T-cell (primary cell): ENCODE measurements at regions not wholly inside any gene's neighbourhood (a gene's known extent, or its start where the extent isn't known, plus 50 kb on each side); places are given as distances from the start of the nearest gene placed in this dataset.
A peak's percentile ranks its signal among the peaks of the same experiment; 100 is the strongest.
"Not testable (repeated sequence)": the region's sequence is repeated elsewhere in the genome, so short reads cannot be mapped to it uniquely, and the experiment has no call there.

Experiments used
- ATAC-seq, 4 experiments: fragments of 200-7000 bp in 3 of 4; fragments of 150-1000 bp in 1 of 4; cut with Tn5 transposase; replicated peaks in 1 of 4; 1 replicate in 3 of 4; 2 replicates in 1 of 4; pipeline ENCODE4 v1.10.0; 2021; ENCODE audit warnings: moderate library complexity in 3 of 4, mild to moderate bottlenecking in 2 of 4, moderate number of reproducible peaks in 1 of 4
- CTCF ChIA-PET, 2 donors: fragments of 300-600 bp; sonication (Branson Sonifier 250); formaldehyde crosslinking; loops; one replicate each; lab custom pipeline; 2022; ENCODE audit warnings: antibody characterized with exemption in 2 of 2; lab: Charles Lee
- POLR2A ChIA-PET, 2 donors: fragments of 300-600 bp; sonication (Branson Sonifier 250); formaldehyde crosslinking; loops; one replicate each; lab custom pipeline; 2022; ENCODE audit warnings: antibody characterized with exemption in 2 of 2; lab: Charles Lee
- DNase-seq, 35 experiments: peaks; one replicate each; pipeline versions ENCODE4 v3.0.0 to v3.0.0-alpha.2; 2013 to 2023
- H3K27ac ChIP-seq: one replicate; pipeline ENCODE4 v1.5.1; 2013; ENCODE audit warnings: low read length
- H3K27me3 ChIP-seq, 2 experiments: replicated peaks in 1 of 2; 1 replicate in 1 of 2; 2 replicates in 1 of 2; pipeline versions ENCODE4 v1.6.1 to v1.7.0; 2013; ENCODE audit warnings: low read length in 1 of 2, mixed read lengths in 1 of 2; ENCODE audit not compliant: control insufficient read depth in 2 of 2, insufficient read depth in 2 of 2; ENCODE audit errors: extremely low read depth in 1 of 2
- H3K36me3 ChIP-seq, 2 donors: 1 replicate in 1 of 2; 2 replicates in 1 of 2; pipeline versions ENCODE4 v1.6.1 to v1.7.0; 2013; ENCODE audit warnings: low read length in 1 of 2; ENCODE audit not compliant: control insufficient read depth in 2 of 2, insufficient read depth in 1 of 2; ENCODE audit errors: extremely low read depth in 1 of 2
- H3K4me1 ChIP-seq, 2 experiments: 1 replicate in 1 of 2; 2 replicates in 1 of 2; pipeline versions ENCODE4 v1.6.1 to v1.7.0; 2013; ENCODE audit warnings: low read length in 2 of 2, mixed read lengths in 1 of 2; ENCODE audit not compliant: insufficient read depth in 2 of 2, control insufficient read depth in 1 of 2; ENCODE audit errors: extremely low read depth in 1 of 2
- H3K4me3 ChIP-seq, 2 donors: 1 replicate in 1 of 2; 2 replicates in 1 of 2; pipeline versions ENCODE4 v1.5.1 to v1.7.0; 2013; ENCODE audit warnings: mild to moderate bottlenecking in 2 of 2, low read length in 1 of 2, moderate library complexity in 1 of 2; ENCODE audit not compliant: control insufficient read depth in 1 of 2; ENCODE audit errors: extremely low read depth in 1 of 2
- H3K9me3 ChIP-seq: 2 replicates; pipeline ENCODE4 v1.7.0; 2013
- H3K27ac Mint-ChIP-seq, 2 donors: one replicate each; pipeline ENCODE4 v1.8.0; 2020 to 2021; ENCODE audit warnings: mild to moderate bottlenecking in 2 of 2, mixed read lengths in 2 of 2
- H3K27me3 Mint-ChIP-seq, 2 donors: one replicate each; pipeline ENCODE4 v1.8.0; 2021 to 2022; ENCODE audit warnings: mixed read lengths in 2 of 2
- H3K36me3 Mint-ChIP-seq: one replicate; pipeline ENCODE4 v1.8.0; 2021; ENCODE audit warnings: mixed read lengths
- H3K4me1 Mint-ChIP-seq, 3 donors: one replicate each; pipeline ENCODE4 v1.8.0; 2020 to 2022; ENCODE audit warnings: mixed read lengths in 3 of 3, mild to moderate bottlenecking in 1 of 3
- H3K4me3 Mint-ChIP-seq, 3 donors: one replicate each; pipeline ENCODE4 v1.8.0; 2020 to 2022; ENCODE audit warnings: mild to moderate bottlenecking in 3 of 3, mixed read lengths in 3 of 3, moderate library complexity in 3 of 3
- H3K9me3 Mint-ChIP-seq, 3 donors: one replicate each; pipeline ENCODE4 v1.8.0; 2020 to 2022; ENCODE audit warnings: mixed read lengths in 3 of 3
- WGBS: methylation state at CpG from one replicate; pipeline ENCODE4 v1.1.5; 2013; ENCODE audit warnings: missing lambda C conversion rate; ENCODE audit not compliant: insufficient coverage; 5-methylcytosine and 5-hydroxymethylcytosine counted together

DNA sequence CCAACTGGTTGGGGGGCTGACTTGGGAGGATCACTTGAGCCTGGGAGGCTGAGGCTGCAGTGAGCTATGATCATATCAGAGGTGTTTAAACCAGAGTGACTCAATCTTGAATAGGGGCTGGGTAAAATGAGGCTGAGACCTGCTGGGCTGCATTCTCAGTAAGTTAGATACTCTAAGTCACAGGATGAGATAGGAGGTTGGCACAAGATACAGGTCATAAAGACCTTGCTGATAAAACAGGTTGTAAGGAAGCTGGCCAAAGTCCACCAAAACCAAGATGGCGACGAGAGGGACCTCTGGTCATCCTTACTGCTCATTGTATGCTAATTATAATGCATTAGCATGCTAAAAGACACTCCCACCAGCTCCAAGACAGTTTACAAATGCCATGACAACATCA, 71.1 kb upstream of the BNIP2 start:
- H3K27me3 ChIP-seq, H3K27ac ChIP-seq, H3K36me3 ChIP-seq, H3K36me3 Mint-ChIP-seq, H3K9me3 Mint-ChIP-seq, DNase-seq, H3K27me3 Mint-ChIP-seq, POLR2A ChIA-PET, H3K9me3 ChIP-seq, H3K4me3 Mint-ChIP-seq, H3K4me3 ChIP-seq, ATAC-seq, H3K4me1 Mint-ChIP-seq, H3K27ac Mint-ChIP-seq, H3K4me1 ChIP-seq: not testable (repeated sequence)
- CTCF ChIA-PET: interaction anchor here in 1 of 2 donors (0.7 kb wide), 1 partner anchor 566 kb away, joined by 4 read pairs; no protein-coding TSS in a partner anchor
- no CpG with 5 or more reads among the region's 2 CpGs for WGBS

DNA sequence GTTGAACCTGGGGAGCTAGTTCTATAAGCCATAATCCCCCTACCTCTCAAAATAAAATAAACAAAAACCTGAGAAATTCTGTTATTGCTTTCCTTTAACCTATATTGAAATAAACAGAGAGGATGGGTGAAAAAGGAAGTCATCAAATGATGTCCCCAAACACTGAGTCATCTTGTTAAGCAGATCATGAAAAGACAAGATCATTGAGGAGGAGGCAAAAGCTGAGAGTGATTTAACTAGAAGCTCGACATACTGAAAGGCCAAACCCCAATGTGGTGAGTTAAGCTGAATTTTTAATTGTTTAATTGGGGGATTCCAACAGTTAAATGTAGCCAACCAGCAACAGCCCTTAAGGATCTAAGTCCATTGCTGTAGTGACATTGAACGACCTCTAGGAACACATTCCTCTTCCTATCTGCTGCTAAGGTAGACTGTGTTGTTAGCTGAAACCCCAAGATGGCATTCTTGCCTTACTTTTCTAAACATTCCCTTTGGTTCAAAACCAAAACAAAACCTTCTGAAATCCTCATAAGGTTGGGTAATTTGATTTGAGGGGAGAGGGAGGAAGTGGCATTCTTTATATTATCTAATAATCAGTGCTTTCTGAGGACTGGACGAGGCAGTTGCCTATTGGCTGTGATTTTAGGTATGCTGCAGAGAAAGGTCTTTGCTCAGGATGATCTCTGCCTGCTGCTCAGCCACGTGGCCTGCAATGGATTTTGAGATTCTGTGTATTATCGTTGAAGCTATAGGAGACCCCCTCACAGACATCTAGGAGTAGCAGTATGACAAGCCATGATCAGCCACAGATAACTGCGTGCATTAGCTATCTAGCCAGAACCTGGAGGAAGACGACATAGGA, 62.7 kb upstream of the BNIP2 start:
- Histone ChIP-seq H3K9me3 (no peaks in the 10 kb centered on the region), H3K4me3 (no peak overlapping the region), H3K27ac (no peak overlapping the region), H3K27me3 (peaks cover 0 to 2% of the 10 kb centered on the region in 2 experiments), H3K4me1 (peaks cover 3% of the 10 kb centered on the region in 2 experiments), H3K36me3 (no peaks in the 10 kb centered on the region)
- ATAC-seq (peak; percentile 93 to 100 (median 96)), DNase-seq (peak in 8 of 35 experiments; percentile 6 to 80 (median 16))
- POLR2A ChIA-PET: interaction anchor here in 1 of 2 donors (0.5 kb wide), 1 partner anchor 246 kb away, joined by 4 read pairs; no protein-coding TSS in a partner anchor
- CTCF ChIA-PET: interaction anchor here (0.5 to 2.6 kb wide), 20 partner anchors 39 to 850 kb away, joined by 3 to 24 read pairs (median 4); no protein-coding TSS in a partner anchor
- no peaks in the 10 kb centered on the region for H3K36me3 Mint-ChIP-seq
- H3K9me3 Mint-ChIP-seq: no peaks in the 10 kb centered on the region
- H3K4me3 Mint-ChIP-seq: no peak overlapping the region
- H3K4me1 Mint-ChIP-seq: peaks cover 8 to 11% (median 8%) of the 10 kb centered on the region in 3 donors
- peaks cover 3 to 4% of the 10 kb centered on the region in 2 donors for H3K27me3 Mint-ChIP-seq
- no CpG with 5 or more reads among the region's 7 CpGs for WGBS
- no peak overlapping the region for H3K27ac Mint-ChIP-seq

DNA sequence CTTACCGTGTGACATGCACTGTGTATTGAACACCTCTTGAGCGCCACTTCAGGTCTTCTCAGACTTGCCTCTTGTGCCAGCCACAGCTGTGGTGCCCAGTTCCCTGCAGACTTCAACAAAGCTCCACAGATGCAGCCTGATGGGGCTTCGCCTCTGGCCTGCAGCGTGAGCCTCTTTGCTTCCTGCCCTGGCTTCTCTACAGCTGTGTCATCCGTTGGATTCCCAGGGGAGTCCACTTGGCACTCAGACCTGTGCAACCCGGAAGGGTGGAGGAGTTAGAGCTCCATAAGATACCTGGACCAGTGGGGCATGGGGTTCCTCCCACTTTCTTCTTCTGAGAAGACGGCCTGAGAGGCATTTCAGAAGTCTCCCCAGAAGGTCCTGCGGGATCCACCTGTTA, 57.7 kb upstream of the BNIP2 start:
- 87% methylated on average over 4 of the region's 8 CpGs for WGBS
- peaks cover 0 to 10% of the 10 kb centered on the region in 2 experiments for H3K27me3 ChIP-seq
- no peak overlapping the region for H3K4me3 Mint-ChIP-seq
- peaks cover 7% of the 10 kb centered on the region for H3K36me3 Mint-ChIP-seq
- peaks cover 6 to 10% (median 8%) of the 10 kb centered on the region in 3 donors for H3K9me3 Mint-ChIP-seq
- H3K27ac Mint-ChIP-seq: no peak overlapping the region
- H3K4me3 ChIP-seq: no peak overlapping the region
- peaks cover 12 to 15% of the 10 kb centered on the region in 2 donors for H3K27me3 Mint-ChIP-seq
- no peaks in the 10 kb centered on the region for H3K36me3 ChIP-seq
- POLR2A ChIA-PET: interaction anchor here in 1 of 2 donors (0.5 to 0.7 kb wide), 2 partner anchors 28 to 84 kb away, joined by 3 read pairs; no protein-coding TSS in a partner anchor
- peaks cover 0 to 2% (median under 1%) of the 10 kb centered on the region in 3 donors for H3K4me1 Mint-ChIP-seq
- peaks cover 3% of the 10 kb centered on the region for H3K9me3 ChIP-seq
- no peaks in the 10 kb centered on the region for H3K4me1 ChIP-seq
- CTCF ChIA-PET: interaction anchor here in 1 of 2 donors (0.5 kb wide), 1 partner anchor 15 kb away, joined by 3 read pairs; no protein-coding TSS in a partner anchor
- no peak for DNase-seq
- H3K27ac ChIP-seq: no peak overlapping the region
- no peak for ATAC-seq

DNA sequence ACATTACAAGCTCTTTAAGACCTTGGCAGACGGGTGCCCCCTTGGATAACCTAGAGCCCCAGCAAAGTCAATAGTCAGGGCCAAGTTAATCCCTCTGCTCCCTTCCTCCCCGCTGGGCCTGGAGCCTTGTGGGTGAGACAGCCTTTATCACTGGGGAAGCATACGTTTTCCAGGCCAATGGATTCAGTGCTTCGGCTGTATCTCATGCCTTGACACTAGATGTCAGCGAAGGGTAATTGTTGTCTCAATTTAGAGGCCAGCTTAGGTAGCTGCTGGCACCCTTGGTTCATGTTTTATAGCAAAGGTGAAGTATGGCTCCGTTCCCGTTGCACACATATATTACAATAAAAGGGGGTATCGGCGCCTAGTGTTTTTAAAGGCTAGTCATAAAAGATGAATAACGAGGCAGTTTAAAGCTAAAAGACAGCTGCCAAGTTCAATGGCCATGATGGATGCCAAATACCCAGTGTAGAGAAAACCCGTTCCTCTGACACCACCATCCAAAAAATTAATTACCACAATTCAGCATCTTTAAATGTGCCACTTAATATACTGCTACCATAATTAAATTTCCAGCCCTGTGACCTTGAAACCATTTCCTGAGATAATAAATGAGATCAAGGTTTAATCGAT, 52.3 kb upstream of the BNIP2 start:
- Mint-ChIP-seq H3K9me3 (peaks cover 6 to 10% (median 8%) of the 10 kb centered on the region in 3 donors), H3K4me3 (no peak overlapping the region), H3K27ac (no peak overlapping the region), H3K36me3 (peaks cover 7% of the 10 kb centered on the region), H3K27me3 (peaks cover 8 to 18% of the 10 kb centered on the region in 2 donors), H3K4me1 (no peaks in the 10 kb centered on the region)
- CTCF ChIA-PET: interaction anchor here (0.5 to 1.2 kb wide), 5 partner anchors 13 to 585 kb away, joined by 3 to 8 read pairs (median 4); no protein-coding TSS in a partner anchor
- H3K27me3 ChIP-seq: peaks cover 0 to 12% of the 10 kb centered on the region in 2 experiments
- peaks cover 3% of the 10 kb centered on the region for H3K9me3 ChIP-seq
- no peak for ATAC-seq
- peak in 1 of 35 experiments; percentile 28 for DNase-seq
- H3K4me3 ChIP-seq: no peak overlapping the region
- H3K4me1 ChIP-seq: no peaks in the 10 kb centered on the region
- POLR2A ChIA-PET: no interaction called here
- no peak overlapping the region for H3K27ac ChIP-seq
- WGBS: 80% methylated on average over 3 of the region's 12 CpGs
- no peaks in the 10 kb centered on the region for H3K36me3 ChIP-seq

DNA sequence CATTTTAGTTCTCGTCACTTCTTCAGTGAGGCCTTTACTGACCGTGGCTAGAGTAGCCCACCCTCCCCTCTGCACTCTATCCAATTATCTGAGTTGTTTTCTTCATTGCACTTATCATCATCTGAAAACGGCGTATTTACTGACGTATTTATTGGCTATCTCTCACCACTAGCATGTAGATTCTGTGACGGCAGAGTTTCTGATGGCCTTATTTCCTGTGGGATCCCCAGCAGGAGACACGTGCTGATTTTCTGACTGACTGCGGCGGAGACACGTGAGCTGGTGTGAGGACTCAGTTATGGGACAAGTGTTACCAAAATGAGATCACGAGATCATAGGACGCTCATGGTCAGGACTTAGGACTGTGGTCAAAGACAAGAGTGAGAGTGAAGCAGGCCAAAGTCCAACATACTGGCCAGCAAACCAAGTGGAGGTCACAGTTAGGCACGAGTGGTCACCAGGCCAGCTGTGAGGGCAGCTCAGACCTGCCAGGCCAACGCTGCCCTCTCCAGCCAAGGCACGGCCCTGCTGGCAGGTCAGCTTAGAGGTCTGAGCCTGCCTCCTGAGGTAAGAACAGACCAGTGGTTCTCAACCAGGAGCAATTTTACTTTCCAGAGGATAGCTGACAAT, 50.6 kb upstream of the BNIP2 start:
- Mint-ChIP-seq H3K4me1 (no peaks in the 10 kb centered on the region), H3K27me3 (peaks cover 8 to 15% of the 10 kb centered on the region in 2 donors), H3K36me3 (peaks cover 7% of the 10 kb centered on the region), H3K4me3 (no peak overlapping the region), H3K9me3 (peaks cover 6 to 10% (median 8%) of the 10 kb centered on the region in 3 donors), H3K27ac (no peak overlapping the region)
- WGBS: 77% methylated on average over 11 of the region's 15 CpGs
- CTCF ChIA-PET: no interaction called here
- Histone ChIP-seq H3K4me3 (no peak overlapping the region), H3K27ac (no peak overlapping the region), H3K9me3 (peaks cover 3% of the 10 kb centered on the region), H3K36me3 (no peaks in the 10 kb centered on the region), H3K4me1 (no peaks in the 10 kb centered on the region), H3K27me3 (peaks cover 0 to 9% of the 10 kb centered on the region in 2 experiments)
- DNase-seq (no peak), ATAC-seq (no peak)
- POLR2A ChIA-PET: interaction anchor here in 1 of 2 donors (0.6 kb wide), 1 partner anchor 359 kb away, joined by 3 read pairs; no protein-coding TSS in a partner anchor
